ENCODE measurements at regions not wholly inside any gene's neighbourhood (a gene's known extent, or its start where the extent isn't known, plus 50 kb on each side); places are given as distances from the start of the nearest gene placed in this dataset.

DNA sequence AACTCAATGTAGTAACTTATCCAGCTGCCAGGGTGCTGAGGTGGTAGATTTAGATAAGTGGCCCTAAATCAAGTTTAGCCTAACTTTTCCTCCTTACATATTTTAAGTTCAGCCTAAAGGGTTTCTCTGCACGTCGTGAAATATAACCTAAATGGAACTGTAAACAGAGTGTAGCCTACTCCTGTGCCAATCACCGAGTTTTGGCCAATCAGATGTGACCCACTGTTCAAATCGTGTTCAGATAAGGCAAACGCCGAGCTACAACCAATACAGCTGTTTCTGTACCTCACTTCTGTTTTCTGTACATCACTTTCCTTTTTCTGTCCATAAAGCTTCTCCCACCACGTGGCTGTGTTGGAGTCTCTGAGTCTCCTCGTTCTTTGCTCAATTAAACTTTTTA is 904.2 kb upstream of the POT1 start:
- TF ChIP-seq EZH2 (IDR thresholded peaks at IDR 0.05; ENCODE audit: borderline replicate concordance, low read length), result no peak
- TF ChIP-seq, protein P1, sequence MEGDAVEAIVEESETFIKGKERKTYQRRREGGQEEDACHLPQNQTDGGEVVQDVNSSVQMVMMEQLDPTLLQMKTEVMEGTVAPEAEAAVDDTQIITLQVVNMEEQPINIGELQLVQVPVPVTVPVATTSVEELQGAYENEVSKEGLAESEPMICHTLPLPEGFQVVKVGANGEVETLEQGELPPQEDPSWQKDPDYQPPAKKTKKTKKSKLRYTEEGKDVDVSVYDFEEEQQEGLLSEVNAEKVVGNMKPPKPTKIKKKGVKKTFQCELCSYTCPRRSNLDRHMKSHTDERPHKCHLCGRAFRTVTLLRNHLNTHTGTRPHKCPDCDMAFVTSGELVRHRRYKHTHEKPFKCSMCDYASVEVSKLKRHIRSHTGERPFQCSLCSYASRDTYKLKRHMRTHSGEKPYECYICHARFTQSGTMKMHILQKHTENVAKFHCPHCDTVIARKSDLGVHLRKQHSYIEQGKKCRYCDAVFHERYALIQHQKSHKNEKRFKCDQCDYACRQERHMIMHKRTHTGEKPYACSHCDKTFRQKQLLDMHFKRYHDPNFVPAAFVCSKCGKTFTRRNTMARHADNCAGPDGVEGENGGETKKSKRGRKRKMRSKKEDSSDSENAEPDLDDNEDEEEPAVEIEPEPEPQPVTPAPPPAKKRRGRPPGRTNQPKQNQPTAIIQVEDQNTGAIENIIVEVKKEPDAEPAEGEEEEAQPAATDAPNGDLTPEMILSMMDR (IDR thresholded peaks at IDR 0.05; ENCODE audit: low read length), result no peak
- no peaks in the 10 kb centered on the region for H4K20me1 ChIP-seq (ENCODE audit: insufficient read depth, low read length)
- peaks cover 2% of the 10 kb centered on the region; the same call in 1 of the 2 replicates for H3K9me2 ChIP-seq (ENCODE audit: low read depth, low read length)
- no peaks in the 10 kb centered on the region for H3K27me3 ChIP-seq (ENCODE audit: insufficient read depth, low read length)
- no peak overlapping the region for H3K4me3 ChIP-seq (ENCODE audit: low read depth, low read length, poor library complexity, severe bottlenecking)
- H3K27ac ChIP-seq (ENCODE audit: low read depth, low read length, poor library complexity, severe bottlenecking), result no peak overlapping the region
- no peaks in the 10 kb centered on the region for H3K9me3 ChIP-seq (ENCODE audit: low read length)
- H2AFZ ChIP-seq (ENCODE audit: low read length), result no peak overlapping the region
- no peaks in the 10 kb centered on the region for H3F3A ChIP-seq (ENCODE audit: insufficient read depth, low read length)
- H3K4me2 ChIP-seq (ENCODE audit: low read length), result no peak overlapping the region
- no peaks in the 10 kb centered on the region for H3K4me1 ChIP-seq (ENCODE audit: insufficient read depth, low read length, severe bottlenecking)
- no peaks in the 10 kb centered on the region for H3K36me3 ChIP-seq (ENCODE audit: insufficient read depth, low read length)
- no peak overlapping the region for H3K9ac ChIP-seq (ENCODE audit: low read length)
- no peaks in the 10 kb centered on the region for H3K79me2 ChIP-seq (ENCODE audit: insufficient read depth, low read length)

DNA sequence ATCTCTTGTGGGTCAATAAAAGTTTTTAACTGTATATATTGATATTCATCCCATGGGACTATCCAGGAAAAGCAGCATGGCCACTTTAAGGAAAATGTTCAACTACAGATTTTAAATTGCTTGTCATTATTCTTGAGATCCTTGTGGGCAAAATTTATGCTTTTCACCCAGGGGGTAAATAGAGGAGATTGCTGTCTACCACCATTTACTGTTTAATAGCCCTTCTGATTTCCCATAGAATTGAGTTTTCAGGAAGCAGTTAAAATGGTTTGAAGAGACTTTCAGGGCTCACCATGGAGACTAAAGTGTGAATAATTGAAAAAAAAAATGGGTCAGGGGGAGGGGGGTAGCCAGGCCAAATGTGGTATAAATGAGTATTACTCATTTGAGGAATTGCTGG is 901.1 kb upstream of the POT1 start:
- Histone ChIP-seq H3K9ac (ENCODE audit: low read length) (no peak overlapping the region), H3K4me2 (ENCODE audit: low read length) (no peak overlapping the region), H2AFZ (ENCODE audit: low read length) (no peak overlapping the region), H4K20me1 (ENCODE audit: insufficient read depth, low read length) (no peaks in the 10 kb centered on the region), H3K9me2 (ENCODE audit: low read depth, low read length) (0 out of 2 replicates have a peak, but pooled peaks cover 2% of the 10 kb centered on the region), H3K4me1 (ENCODE audit: insufficient read depth, low read length, severe bottlenecking) (no peaks in the 10 kb centered on the region), H3F3A (ENCODE audit: insufficient read depth, low read length) (no peaks in the 10 kb centered on the region), H3K36me3 (ENCODE audit: insufficient read depth, low read length) (no peaks in the 10 kb centered on the region), H3K27me3 (ENCODE audit: insufficient read depth, low read length) (no peaks in the 10 kb centered on the region), H3K9me3 (ENCODE audit: low read length) (no peaks in the 10 kb centered on the region), H3K27ac (ENCODE audit: low read depth, low read length, poor library complexity, severe bottlenecking) (no peak overlapping the region), H3K4me3 (ENCODE audit: low read depth, low read length, poor library complexity, severe bottlenecking) (no peak overlapping the region), H3K79me2 (ENCODE audit: insufficient read depth, low read length) (no peaks in the 10 kb centered on the region)
- TF ChIP-seq, protein P1 (IDR thresholded peaks at IDR 0.05; ENCODE audit: low read length), result no peak
- no peak for TF ChIP-seq EZH2 (IDR thresholded peaks at IDR 0.05; ENCODE audit: borderline replicate concordance, low read length)

DNA sequence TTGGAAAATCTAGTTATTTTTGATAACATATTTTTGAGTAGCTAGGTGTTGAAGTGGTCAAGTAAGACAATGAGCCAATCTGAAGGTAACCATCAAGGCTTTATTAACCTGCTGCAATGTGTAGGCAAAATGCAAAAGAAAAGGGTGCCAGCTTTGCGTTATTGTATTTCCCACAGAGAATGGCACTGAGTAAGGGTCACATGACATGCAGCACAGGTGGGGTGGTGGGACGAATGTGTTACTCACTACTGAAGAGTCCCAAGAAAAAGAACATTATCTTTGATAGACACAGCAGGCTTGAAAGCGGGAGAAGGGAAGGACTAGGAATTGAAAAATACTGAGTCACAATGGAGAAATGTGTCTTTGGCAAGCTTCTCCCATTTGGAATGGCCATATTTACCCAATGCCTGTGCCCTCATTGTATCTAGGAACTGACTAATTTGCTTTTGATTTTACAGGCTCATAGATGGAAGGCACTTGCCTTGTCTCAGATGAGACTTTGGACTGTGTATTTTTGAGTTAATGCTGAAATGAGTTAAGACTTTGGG is 898.6 kb upstream of the POT1 start:
- no peak overlapping the region for H3K4me3 ChIP-seq (ENCODE audit: low read depth, low read length, poor library complexity, severe bottlenecking)
- H3K36me3 ChIP-seq (ENCODE audit: insufficient read depth, low read length), result no peaks in the 10 kb centered on the region
- H4K20me1 ChIP-seq (ENCODE audit: insufficient read depth, low read length), result no peaks in the 10 kb centered on the region
- no peak overlapping the region for H3K4me2 ChIP-seq (ENCODE audit: low read length)
- TF ChIP-seq EZH2 (IDR thresholded peaks at IDR 0.05; ENCODE audit: borderline replicate concordance, low read length), result no peak
- TF ChIP-seq, protein P1 (IDR thresholded peaks at IDR 0.05; ENCODE audit: low read length), result no peak
- no peaks in the 10 kb centered on the region for H3F3A ChIP-seq (ENCODE audit: insufficient read depth, low read length)
- H3K79me2 ChIP-seq (ENCODE audit: insufficient read depth, low read length), result no peaks in the 10 kb centered on the region
- H3K27me3 ChIP-seq (ENCODE audit: insufficient read depth, low read length), result no peaks in the 10 kb centered on the region
- no peaks in the 10 kb centered on the region for H3K4me1 ChIP-seq (ENCODE audit: insufficient read depth, low read length, severe bottlenecking)
- no peak overlapping the region for H3K9ac ChIP-seq (ENCODE audit: low read length)
- no peaks in the 10 kb centered on the region for H3K9me2 ChIP-seq (ENCODE audit: low read depth, low read length)
- no peak overlapping the region for H3K27ac ChIP-seq (ENCODE audit: low read depth, low read length, poor library complexity, severe bottlenecking)
- no peak overlapping the region for H2AFZ ChIP-seq (ENCODE audit: low read length)
- H3K9me3 ChIP-seq (ENCODE audit: low read length), result no peaks in the 10 kb centered on the region

All from OCI-LY1 (cell line).